ENCODE measurements at regions not wholly inside any gene's neighbourhood (a gene's known extent, or its start where the extent isn't known, plus 50 kb on each side); places are given as distances from the start of the nearest gene placed in this dataset.
"Not testable (repeated sequence)": the region's sequence is repeated elsewhere in the genome, so short reads cannot be mapped to it uniquely, and the experiment has no call there.

DNA sequence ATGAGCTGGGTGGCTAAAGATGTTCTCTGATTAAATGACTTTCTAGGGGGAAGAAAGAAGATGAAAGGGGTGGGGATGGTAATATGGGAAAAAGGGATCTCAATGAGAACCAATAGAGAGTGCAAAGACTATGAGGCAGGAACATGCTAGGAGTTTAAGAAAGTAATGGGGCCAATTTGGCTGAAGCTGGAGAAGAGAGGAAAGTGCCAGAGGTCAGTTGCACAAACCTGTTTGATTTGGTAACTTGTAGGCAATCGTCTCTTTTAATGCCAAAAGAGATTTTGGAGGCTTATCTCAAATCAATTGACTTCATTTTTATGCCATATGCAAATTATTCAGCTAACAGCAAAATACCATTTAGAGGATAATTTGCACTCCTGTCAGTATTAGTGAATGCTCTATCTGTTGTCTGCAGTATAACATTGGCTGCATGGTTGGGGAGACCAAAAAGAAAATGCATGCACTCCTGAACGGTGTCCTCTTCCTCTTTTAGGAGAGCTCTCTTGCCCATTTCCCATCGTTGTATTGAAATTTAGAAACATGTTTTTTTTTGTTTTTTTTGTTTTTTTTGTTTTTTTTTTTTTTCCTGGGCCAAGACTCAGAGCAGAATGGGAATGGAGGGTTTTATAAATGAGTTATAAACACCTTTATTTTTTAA is 193.9 kb downstream of the BTBD3 start:
- FAIRE-seq, result no peak
- no peak for DNase-seq (ENCODE audit: low spot score in 2 of 2)

DNA sequence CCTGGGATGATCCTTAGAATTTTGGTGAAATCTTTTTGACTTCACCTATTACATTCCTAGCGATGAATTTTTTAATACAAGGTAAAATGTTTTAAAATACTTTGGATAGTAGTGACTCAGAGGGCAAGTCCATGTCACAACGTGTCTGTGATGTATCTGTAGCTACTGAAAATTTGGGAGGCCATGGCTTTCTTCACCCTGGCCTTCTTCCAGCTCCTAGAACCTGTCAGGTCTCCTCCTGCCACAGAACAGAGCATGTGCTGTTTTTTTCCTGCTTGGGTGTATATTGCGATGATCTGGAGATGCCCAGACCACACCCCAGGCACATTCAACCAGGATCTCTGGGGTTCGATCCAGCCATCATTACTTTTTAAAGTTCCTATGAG is 194.4 kb downstream of the BTBD3 start:
- FAIRE-seq (no peak), DNase-seq (ENCODE audit: low spot score in 2 of 2) (no peak)

DNA sequence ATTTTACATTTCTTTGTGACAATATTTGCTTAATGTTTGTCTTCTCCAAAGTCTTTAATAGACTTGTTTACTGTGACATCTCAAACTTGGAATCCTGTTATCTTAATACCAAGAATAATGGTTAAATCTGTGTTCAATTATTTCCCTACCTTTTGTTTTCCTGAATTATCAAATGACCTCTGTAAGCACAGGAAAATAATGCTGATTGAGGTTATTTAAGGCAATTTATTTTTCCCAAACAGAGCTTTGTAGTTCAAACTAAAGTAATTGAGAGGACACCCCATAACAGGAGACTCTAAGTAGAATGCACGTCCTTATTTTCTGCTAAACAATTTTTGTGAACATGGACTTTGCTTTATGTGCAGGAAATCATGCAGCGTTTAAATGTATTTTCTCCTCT is 195.0 kb downstream of the BTBD3 start:
- no peak for FAIRE-seq
- DNase-seq (ENCODE audit: low spot score in 2 of 2), result no peak

DNA sequence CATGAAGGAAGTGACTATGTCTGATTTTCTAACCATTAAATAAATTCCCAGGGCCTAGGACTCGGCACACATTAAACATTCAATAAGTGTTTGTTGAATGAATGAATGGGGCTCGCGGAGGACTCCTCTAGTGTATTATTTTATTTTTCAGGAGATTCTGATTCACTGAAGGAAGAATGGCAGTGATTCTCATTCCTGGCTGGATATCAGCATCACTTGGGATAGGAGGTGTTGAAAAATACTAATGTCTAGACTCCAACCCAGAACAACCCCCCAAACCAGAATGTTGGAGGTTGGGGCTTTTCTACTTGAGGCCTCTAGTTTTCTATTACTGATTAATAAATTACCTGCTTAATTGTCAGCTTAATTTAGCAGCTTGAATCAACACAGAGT is 195.4 kb downstream of the BTBD3 start:
- no peak for FAIRE-seq

DNA sequence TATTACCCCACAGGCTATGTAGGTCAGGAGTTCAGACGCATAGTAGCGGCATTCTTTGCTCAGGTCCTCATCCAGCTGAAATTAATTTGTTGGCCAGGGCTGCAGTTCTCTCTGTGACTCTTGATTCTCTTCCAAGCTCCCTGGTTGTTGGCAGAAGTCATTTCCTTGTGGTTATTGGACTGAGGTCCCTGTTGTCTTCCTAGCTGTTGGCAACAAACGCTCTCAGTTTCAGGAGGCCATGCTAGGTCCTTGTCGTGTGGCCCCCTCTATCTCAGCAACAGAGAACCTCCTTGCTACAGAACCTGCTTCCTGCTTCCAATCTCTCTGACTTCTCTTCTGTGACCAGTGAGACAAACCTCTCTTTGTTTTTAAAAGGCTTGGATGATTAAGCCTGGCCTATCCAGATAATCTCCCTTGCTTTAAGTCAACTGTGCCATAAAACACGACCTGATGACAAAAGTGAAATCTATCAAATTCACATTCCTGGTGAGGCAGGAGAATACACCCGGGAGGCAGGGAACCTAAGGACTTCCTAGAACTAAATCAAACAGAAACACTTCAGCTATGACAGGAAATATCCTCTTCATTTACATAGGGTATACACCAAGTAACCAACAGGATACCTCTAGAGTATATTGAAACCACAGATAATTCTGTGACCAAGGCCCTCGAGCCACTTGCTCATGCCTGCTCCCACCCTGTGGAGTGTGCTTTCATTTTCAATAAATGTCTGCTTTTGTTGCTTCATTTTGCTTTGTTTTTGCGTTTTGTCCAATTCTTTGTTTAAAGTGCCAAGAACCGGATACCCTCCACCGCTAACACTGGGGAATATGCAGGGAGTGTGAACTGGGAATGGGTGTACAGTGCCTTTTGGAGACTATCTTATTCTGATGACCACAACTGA is 196.0 kb downstream of the BTBD3 start:
- no peak for DNase-seq (ENCODE audit: low spot score in 2 of 2)
- no peak for FAIRE-seq

More for the DNA sequence above, 195.4 kb downstream of the BTBD3 start:
- DNase-seq (ENCODE audit: low spot score in 2 of 2), result no peak

DNA sequence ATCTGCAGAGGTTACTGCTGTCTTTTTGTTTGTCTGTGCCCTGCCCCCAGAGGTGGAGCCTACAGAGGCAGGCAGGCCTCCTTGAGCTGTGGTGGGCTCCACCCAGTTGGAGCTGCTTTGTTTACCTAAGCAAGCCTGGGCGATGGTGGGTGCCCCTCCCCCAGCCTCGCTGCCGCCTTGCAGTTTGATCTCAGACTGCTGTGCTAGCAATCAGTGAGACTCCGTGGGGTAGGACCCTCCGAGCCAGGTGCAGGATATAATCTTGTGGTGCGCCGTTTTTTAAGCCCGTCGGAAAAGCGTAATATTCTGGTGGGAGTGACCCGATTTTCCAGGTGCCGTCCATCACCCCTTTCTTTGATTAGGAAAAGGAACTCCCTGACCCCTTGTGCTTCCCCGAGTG is 211.4 kb downstream of the BTBD3 start:
- DNase-seq (ENCODE audit: low spot score in 2 of 2); FAIRE-seq: not testable (repeated sequence)

DNA sequence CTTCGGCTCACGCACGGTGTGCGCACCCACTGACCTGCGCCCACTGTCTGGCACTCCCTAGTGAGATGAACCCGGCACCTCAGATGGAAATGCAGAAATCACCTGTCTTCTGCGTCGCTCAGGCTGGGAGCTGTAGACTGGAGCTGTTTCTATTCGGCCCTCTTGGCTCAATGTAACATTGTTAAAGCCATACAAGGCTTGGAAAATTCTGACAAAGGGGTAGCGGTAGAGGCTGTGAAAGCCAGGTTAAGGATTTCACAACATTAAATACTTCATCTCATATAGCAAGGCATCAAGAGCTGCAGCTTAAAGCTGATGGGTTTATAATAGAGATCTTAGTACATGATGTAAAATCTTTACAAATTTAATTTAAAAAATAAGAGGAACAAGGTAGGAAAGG is 211.8 kb downstream of the BTBD3 start:
- DNase-seq (ENCODE audit: low spot score in 2 of 2); FAIRE-seq: not testable (repeated sequence)

DNA sequence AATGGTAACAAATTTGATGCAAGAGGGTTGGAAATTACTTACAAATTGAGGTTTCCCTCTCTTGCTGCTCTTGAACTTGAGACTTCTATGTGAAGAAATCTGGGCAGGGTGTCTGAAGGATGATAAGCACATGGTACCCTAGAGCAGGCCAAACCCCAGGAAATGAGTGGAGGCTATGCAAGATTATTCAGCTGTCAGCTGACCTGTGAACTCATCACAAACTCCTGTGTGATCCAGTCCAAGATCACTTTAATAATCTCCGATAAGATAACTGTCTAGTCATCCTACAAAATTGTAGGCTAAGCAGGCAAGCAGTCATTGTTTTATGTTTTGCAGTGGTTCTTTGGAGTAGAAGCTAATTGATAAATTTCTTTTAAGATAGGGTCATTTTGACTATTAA is 213.1 kb downstream of the BTBD3 start:
- FAIRE-seq (no peak), DNase-seq (ENCODE audit: low spot score in 2 of 2) (no peak)

DNA sequence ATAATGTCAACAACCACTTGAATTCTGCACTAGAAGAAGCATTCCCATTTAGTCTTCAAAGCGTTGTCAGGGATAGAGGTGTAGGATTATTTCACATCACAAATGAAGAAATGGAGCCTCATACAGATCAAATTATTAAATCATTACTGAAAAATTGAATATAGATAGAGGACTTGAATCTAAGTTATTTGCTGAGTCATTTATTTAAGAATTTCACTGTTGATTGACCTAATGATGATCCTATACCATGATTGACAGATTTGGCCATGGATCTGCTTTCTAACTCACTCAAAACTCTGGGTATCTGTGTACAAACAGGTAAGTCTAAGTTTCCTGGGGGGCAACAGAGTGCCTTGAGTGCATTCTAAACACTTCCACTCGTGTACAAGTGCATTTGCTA is 215.9 kb downstream of the BTBD3 start:
- DNase-seq (ENCODE audit: low spot score in 2 of 2) (no peak), FAIRE-seq (no peak)

DNA sequence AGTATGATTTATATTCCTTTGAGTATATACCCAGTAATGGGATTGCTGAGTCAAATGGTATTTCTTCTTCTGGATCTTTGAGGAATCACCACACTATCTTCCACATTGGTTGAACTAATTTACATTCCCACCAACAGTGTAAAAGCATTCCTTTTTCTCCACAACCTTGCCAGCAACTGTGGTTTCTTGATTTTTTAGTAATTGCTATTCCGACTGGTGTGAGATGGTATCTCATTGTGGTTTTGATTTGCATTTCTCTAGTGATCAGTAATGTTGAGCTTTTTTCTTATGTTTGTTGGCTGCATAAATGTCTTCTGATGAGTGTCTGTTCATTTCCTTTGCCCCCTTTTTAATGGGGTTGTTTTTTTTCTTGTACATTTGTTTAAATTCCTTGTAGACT is 228.3 kb downstream of the BTBD3 start:
- not testable (repeated sequence) for FAIRE-seq; DNase-seq (ENCODE audit: low spot score in 2 of 2)

DNA sequence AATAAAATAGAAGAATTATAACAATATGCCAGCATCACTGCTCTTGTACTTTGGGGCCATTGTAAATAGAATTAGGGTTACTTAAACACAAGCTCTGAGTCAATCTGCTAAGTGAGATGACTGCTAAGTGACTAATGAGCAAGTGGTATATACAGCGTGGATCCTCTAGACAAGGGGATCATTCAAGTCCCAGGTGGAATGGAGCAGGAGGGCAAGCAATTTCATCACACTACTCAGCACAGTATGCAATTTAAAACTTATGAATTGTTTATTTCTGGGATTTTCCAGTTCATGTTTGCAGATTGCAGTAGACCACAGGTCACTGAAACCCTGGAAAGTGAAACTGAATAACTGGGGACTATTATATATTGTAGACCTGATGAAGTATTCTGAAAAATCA is 235.3 kb downstream of the BTBD3 start:
- FAIRE-seq (no peak), DNase-seq (ENCODE audit: low spot score in 2 of 2) (no peak)

DNA sequence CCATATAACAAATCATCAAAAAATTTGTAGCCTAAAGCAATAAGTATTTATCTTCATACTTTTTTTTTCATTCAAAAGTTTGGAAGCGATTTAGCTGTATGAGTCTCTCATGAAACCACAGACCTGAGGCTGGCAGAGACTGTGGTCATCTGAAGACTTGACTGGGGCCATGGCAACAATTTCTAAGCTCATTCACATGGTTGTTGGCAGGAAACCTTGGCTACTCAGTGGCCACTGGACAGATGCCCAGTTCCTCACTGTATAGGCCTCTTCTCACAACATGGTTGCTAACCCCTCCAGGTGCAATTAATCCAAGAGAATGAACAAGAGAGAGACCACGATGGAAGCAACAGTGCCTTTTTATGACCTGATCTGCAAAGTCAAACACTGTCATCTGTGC is 235.9 kb downstream of the BTBD3 start:
- no peak for DNase-seq (ENCODE audit: low spot score in 2 of 2)
- no peak for FAIRE-seq

DNA sequence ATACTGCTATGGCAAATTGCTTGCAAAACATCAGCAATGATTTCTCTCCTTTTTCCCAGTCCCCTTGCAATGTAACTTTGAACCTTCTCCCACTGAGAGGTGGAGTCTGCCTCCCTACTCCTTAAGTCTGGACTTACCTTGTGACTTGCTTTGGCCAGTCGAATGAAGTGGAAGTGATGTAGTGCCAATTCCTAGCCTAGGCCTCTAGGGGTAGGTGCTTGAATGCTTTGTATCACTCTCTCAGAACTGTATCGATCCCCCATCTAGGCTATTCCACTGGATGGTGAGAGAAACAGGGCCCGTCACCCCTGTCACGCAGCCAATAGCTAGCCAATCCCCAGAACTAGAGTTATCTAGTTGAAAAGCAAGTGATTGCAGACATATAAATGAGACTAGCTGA is 238.6 kb downstream of the BTBD3 start:
- FAIRE-seq, result no peak
- no peak for DNase-seq (ENCODE audit: low spot score in 2 of 2)

DNA sequence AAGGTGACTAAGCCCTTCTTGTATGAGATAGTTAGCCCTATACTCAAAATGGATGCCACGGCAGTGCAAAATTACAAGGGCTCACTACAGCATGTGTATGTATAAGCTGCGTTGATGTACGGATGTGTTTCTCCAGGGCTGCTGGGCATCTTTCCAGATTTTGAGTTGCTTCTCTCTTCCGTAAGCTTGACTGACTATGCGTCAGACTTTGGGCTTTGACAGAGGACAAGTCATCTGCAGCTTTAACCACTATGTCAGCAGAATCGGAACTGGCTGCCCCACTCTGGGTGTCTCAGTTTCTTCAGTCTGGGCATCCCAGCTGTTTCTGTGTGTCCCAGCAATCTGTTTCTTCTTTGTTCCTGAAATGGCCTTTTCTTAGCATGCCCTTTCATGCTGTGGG is 241.6 kb downstream of the BTBD3 start:
- DNase-seq (ENCODE audit: low spot score in 2 of 2) (no peak), FAIRE-seq (no peak)

DNA sequence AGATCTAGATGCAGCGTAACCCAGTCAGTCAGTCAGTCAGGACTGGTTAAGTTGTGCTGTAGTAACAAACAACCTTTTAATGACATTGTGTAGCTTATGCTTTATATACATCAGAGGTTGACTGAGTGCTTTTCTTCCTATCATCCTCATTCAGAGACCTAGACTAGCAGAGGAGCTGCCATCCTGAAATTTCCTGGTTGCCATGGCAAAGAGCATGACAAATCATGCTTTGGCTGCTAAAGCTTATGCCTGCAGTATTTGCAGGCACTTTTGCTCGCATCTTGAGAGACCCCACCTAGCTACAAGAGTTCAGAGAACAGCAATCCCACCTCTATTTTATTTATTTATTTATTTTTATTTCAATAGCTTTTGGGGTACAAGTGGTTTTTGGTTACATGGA is 244.0 kb downstream of the BTBD3 start:
- DNase-seq (ENCODE audit: low spot score in 2 of 2) (no peak), FAIRE-seq (no peak)

DNA sequence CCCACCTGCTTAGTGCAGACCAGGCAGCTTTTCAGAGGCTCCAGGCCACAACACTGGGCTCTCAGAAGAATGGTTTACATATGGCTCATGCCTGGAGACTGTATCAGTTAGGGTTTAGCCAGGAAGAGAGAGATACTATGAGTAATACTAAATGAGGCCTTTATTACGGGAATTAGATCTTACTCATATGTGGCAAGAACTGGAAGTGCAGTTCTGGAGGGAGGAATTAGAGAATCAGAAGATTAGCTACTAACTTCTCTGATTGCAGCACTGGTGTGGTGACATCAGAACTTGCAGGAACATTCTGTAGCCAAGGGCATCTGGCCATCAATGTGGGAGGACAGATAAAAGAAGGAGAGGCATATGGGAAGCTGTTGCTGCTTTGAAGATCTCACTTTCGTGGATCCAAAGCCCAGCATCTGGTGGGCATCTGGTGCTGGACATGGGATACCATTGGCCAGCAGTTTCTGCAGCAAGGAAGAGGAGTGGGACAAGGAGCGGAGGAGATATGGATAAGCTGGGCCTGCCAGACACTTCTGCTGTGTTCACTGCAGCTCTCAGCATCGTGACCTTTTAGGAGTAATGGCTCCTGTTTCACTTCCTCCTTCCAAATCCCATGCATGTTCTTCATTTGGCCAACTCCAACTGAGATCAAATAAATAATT is 248.5 kb downstream of the BTBD3 start:
- no peak for FAIRE-seq

DNA sequence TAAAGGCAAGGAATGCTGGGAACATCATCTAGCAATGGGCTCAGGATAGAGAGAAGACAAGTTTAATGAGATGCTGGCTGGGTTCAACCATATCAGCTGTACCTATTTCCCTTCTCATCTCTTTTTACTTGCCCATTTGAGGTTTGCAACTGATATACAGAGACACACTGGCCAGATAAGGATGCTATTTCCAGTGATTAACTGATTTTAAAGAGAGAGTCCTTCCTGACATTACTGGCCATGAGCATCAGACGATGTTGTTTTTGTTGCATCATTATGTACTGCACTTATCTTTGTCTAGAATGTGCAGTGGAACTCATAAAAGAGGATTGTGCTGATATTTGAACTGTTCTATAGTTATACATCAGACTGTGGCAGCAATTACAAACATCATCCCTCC is 252.7 kb downstream of the BTBD3 start:
- no peak for FAIRE-seq
- DNase-seq (ENCODE audit: low spot score in 2 of 2), result no peak

More for the DNA sequence above, 248.5 kb downstream of the BTBD3 start:
- no peak for DNase-seq (ENCODE audit: low spot score in 2 of 2)

DNA sequence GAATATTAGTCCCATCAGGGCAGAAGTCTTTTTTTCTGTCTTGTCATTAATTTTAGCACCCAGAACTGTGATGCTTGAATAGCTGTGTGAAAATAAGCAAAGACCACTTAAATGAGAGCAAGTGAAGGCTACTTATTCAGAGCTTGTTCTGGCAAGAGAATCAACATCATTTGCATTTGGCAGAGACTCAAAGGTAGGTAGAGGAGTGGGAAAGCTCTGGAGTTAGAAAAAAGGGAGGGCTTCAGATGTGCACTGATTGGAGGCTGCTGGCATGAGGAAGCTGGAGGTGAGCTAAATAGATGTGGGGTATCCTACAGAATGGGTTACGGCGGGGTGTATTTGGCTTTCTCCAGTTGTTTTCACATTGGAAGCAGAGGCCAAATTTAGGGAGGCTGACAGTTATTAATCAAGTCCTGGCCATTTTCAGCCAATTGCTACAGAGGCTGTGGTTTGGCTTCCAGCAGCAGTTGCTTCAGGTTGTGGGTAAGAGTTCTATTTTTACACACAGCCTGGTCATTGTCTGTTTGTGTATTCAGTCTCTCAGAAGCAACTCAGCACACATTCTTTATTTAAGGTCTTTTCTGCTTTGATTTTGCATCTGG is 254.3 kb downstream of the BTBD3 start:
- FAIRE-seq, result no peak
- DNase-seq (ENCODE audit: low spot score in 2 of 2), result no peak

DNA sequence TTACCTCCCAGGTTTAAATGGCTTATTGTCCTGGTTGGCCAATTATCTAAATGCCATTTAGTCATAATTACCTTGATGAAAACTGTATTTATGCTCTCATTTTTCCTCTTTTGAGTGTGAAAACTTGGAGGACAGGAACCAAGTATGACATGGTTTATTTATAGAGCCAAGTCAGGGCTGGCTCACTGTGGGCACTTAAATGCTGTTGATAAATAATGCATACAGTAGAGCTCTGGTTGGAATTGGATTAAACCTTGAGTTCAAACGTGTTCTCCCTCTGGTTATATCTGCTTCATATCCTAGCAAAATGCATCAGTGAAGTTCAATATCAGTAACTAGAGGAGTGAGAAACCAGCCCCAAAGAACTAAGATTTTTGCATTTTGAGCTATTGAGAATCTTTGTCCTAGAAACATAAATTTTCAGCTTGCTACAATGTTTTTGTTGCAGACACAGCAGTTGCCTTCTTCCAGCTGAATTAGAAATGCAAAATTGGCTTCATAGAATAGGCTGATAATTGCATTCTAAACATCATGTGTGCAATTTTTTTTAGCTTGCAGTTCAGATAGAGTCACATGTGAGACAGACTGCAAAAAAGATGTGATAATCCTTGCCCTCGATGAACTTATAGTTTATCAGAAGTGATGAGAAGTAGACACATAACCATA is 255.8 kb downstream of the BTBD3 start:
- no peak for FAIRE-seq
- no peak for DNase-seq (ENCODE audit: low spot score in 2 of 2)

DNA sequence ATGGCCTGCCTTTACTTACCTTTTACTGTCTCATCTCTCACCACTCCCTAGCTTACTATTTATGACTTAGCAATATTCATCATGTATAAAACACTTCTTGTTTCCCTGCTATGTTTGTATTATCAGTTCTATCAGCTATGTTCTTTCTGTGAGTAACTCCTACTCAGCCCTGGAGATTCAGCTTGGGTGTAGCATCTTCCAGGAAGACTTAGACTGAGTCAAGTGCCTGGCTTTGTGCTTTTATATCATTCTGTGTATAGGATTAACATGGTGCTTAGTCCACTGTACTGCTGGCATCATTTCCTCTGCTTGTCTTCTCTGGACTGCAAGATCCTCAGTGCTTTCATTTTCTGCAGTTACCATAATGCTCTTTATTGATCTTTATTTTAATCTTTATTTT is 257.8 kb downstream of the BTBD3 start:
- no peak for DNase-seq (ENCODE audit: low spot score in 2 of 2)
- no peak for FAIRE-seq

Data from frontal cortex (tissue), 3 donors.